ENCODE measurements at regions not wholly inside any gene's neighbourhood (a gene's known extent, or its start where the extent isn't known, plus 50 kb on each side); places are given as distances from the start of the nearest gene placed in this dataset.

- TF ChIP-seq CTCF (IDR thresholded peaks at IDR 0.05; ENCODE audit: insufficient read depth, low read length, poor library complexity, severe bottlenecking), result no peak
- no peak for TF ChIP-seq EZH2phosphoT487 (conservative IDR thresholded peaks at IDR 0.05; ENCODE audit: low read length)
Measured at GRCh38 chr1:219010720-219011119, 163.0 kb upstream of the LYPLAL1 start.
